IPS DF 4.7 (cell line): ENCODE measurements at regions not wholly inside any gene's neighbourhood (a gene's known extent, or its start where the extent isn't known, plus 50 kb on each side); places are given as distances from the start of the nearest gene placed in this dataset.

Experiments used
- DNase-seq: peaks from one replicate; pipeline ENCODE4 v3.0.0-alpha.2; 2013; ENCODE audit warnings: low spot score; ENCODE audit errors: extremely low read depth

DNA sequence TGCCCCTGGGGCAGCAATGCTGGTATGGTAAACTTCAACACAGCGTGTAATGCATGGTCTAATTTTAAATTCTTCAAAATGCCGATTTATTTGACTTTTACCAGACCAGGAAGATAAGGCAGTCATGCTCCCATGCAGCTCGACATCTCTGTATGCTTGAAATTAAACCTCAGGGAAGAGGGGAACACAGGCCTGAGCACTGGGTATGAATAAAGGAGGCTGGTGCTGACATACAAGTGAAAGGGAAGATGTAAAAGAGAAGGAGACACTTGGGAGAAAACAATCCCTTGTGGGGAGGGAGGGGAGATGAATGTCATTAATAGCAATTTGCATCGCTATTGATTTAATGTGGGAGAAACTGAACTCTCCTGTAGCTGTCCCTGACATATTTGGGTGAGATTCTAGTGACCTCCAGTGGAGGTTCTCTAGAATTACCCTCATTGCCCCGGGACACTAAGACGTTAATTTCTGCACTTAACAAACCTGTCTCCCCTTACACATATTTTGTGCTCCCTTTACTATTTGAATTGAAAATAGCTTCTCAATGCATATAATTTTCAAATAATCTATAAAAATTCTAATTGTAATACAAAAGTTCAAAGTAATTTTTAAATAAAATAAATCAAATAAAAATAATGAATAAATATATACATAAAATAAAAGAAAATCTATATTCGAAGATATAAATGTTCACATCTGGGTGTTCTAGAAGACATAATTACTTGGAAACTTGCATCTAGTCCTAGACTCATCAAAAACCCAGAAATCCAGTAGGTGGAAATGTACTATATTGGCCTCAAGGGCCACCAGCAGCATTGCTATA lies 283.1 kb downstream of the LMX1A start:
- DNase-seq = no peak

DNA sequence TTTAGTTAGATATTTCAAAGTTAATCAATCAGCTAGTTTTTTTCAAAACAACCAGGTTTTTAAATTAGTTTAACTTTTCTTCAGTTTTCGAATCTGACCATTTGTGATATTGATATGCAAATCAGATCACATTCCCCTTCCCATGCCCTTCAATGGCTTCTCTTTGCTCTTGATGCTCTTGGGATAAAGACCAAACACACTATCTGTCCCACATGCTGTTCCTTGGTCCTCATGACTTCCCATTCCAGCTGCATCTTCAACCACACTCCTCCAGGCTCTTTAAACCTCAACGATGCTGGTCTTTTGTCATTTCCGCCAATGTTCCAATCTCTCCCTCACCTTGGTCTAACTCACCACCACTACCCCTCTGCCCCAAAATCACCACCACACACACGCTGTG lies 285.8 kb downstream of the LMX1A start:
- DNase-seq = no peak

DNA sequence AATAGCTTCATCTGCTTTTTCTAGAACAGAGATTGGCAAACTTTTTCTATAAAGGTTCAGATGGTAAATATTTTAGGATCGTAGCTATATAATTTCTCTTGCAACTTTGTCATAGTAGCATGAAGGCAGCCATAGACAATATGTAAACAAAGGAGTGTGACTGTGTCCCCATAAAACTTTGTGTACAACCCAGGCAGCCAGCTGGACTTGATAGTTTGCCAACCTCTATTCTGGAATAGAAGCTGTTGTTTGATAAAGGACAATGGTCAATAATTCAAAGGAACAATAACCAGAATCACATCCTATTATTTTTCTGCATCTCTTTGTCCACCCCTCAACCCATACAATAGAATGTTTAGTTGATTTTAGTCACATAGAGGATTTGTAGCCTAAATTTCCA lies 286.7 kb downstream of the LMX1A start:
- no peak for DNase-seq

DNA sequence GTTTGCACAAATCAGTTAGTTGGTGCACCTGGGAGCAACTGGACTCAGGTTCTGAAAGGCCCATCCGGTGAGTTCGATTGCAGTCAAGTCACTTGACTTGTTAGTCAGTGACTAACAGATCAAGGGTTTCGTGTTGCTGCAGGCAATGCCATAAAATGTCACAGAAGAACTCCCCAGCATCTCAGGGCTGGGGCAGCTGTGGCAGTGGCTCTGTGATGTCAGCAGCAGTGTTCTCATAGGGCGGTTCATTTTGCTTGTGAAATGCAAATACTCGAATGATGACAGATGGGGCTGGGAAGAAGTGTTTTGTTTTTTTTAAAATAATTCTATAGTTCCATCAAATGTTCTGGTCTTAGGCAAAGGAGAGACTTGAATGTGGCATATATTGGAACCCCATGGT lies 287.8 kb downstream of the LMX1A start:
- no peak for DNase-seq

DNA sequence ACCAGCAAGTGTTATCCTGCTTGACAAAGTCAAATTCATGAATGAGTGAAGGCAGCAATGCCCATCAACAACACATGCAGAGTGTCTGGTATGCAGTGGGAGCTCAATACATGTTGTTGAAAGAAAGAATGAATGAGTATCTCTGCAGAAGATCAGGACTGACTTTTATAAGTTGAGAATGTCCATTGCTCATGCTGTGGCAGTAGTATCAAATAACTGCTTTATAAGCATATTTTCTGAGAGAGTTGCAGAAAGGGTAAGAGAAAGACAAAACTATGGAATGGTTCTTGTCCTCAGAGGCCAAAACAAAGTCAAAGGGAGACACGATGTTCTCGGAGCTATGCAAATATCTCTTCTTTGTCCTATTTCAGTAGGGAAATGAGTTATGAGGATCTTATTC lies 288.7 kb downstream of the LMX1A start:
- DNase-seq = no peak

DNA sequence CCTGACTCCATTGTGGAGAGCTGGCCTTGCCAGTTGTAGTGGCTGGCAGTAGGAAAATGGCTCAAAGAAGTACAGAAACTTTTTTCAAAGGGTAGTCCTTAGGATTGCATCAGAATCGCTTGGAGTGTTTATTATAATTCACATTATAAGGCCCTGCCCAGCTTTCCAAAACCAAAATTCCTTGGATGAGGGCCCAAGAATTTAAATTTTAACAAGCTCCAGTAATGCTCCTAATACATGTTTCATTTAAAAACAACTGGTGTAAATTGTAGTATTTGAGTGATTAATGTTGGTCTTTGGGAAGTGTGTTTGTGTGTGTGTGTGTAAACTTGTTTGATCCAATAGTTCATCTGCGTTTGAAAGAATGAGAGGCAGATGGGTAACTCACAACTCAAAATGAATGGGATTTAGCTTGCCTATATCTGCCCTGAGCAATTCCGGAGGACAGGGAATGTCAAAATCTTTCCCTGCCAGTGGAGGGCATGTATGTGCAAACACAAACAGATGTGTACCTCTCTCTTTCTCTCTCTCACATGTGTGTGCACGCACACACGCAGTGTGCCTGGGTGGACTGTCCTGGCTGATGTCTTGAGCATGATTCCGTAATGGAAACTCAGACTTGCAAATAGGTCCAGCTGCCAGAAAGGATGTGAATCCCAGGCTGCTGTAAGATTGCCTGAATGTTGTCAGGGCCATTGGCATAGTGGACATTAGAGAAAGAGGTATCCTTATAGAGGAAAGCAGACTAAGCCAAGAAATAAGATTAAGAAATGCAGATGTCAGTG lies 293.1 kb downstream of the LMX1A start:
- DNase-seq = no peak

DNA sequence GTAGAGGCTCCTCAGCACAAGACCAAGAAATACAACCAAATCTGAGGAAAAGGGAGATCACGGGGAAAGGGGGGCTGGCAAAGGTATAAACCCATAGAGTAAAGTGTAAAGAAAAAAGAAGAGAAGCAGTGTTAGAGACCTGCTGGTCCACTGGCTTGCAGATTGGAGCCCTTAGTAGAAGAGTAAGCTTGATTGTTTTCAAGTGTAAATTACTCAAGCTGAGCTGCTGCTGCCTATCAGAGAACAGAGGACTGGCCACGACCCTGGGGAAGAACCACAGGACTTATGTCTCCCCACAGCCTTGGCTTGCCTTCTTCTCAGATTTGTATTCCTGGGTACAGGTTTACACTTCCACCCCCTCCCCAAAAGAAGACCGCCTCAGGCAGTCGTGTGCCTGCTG lies 294.2 kb downstream of the LMX1A start:
- no peak for DNase-seq

DNA sequence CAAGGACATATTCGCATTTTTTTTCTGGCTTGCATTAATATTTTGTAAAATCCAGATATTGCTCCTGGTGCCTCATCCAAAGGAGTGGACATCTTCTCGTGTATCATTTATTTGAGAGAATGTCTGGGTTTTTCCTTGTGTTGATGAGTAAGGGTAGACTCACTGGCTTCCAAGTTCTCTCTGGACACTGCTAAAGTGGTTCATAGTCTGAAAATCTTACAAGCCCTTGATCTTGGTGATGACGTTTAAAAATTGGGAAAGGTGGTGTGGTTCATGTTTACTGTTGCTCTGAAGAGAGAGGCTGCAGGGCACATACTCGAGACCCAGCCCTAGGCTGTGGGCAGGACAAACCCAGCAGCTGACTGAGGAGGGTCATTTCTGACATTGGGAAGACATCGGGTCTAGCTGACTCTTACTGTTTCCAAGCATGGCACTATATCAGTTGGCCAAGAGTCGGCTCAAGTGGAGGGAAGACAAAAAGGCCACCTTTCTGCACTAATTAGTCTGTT lies 296.2 kb downstream of the LMX1A start:
- DNase-seq = no peak

DNA sequence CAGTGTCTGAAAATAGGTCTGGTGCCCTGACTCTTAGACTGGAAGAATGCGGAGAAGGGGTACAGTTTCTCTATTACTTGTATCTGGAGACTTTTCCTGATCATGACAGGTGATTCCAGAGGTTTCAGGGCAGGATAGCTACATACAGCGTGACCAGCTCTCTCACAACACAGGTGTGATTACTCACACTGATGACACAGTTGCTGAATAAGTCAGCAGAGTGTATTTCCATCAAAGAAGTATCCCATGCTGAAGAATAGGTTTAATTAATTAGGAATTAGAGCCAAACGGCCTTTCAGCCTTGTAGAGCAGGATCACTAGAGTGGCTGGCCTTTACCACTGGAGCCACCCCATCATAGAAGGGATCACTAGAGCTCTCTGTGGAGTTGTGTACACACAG lies 298.6 kb downstream of the LMX1A start:
- DNase-seq = no peak

DNA sequence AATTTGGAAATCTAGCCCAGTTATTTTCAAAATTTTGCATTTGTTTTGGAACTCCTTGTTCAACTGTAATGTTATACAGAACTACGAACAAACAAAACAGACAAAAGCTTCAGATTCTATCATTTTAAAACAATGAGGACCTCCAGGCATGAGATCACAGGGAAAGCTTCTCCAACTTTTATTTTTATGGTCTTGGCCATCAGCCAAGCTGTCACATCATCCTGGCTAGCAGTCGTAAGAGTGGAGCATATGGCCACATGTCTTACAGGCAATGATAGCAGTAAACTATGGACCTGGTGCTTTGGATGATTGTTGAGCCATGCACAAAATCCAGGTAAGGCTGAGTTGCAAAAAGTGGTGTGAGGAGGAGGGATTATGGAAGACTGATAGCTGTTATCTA lies 299.6 kb downstream of the LMX1A start:
- no peak for DNase-seq

DNA sequence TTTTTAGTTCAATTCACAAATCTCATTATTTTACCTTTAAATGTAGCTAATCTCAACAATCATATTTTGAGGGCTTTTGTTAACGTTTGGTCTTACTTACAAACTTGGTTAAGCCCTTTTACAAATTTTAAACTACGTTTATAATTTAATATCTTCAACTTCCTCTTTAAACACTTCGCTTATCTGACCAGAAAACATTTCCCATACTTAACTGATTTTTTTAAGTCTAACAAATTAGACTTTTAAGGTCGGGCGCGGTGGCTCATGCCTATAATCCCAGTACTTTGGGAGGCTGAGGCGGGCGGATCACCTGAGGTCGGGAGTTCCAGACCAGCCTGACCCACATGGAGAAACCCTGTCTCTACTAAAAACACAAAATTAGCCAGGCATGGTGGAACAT lies 300.9 kb downstream of the LMX1A start:
- DNase-seq = no peak

DNA sequence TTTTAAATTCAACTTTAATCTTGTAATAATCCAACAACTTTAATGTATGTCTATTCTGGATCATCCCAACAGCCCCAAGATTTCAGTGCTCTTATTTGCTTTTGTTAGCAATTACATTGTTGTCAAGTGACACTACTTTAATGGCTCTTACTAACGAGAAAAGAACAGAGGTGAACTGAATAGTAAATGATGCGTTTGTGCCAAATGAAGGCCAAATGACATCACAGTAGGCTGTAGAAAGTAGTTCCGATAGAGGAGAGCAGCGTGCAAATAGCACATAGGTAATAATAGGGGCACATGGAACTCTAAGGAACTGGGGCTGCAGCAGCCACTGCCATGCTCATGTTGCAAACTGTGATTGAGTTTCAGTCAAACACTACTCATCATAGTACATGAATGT lies 301.9 kb downstream of the LMX1A start:
- no peak for DNase-seq

DNA sequence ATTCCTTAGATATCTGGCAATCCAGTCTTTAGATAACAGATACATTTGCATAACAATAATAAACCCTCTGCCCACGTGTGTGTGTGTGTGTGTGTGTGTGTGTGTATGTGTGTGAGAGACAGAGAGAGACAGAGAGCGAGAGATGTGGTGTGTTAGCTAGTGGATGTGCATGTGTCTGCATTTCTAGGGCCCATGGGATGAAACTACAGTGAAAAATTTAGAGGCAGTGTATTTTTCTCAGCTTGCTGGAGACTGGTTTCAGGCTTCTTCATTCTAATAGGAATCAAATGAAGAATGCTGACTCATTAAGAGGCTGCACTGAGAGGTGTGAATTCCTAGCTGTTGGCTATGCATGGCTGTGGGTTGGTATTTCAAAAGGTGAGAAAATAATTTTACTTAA lies 303.2 kb downstream of the LMX1A start:
- DNase-seq = no peak

DNA sequence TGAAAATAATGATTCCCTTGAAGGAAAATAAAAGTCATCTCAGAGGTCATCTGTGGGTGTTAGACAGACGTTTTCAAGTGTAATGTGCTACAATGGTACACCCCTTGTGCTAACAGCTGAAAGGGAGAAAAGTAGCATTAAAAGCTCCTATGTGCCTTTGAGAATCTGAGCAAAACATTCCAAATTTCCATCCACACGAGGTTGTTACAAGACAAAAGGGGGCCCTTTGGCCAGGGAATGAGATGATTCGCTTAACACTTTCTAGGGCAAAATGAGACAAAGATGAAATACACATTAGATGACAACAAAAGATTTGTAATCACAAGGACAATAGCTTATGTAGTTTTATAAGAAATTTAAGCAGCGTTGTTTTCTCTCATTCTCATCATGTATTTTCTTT lies 303.6 kb downstream of the LMX1A start:
- no peak for DNase-seq

DNA sequence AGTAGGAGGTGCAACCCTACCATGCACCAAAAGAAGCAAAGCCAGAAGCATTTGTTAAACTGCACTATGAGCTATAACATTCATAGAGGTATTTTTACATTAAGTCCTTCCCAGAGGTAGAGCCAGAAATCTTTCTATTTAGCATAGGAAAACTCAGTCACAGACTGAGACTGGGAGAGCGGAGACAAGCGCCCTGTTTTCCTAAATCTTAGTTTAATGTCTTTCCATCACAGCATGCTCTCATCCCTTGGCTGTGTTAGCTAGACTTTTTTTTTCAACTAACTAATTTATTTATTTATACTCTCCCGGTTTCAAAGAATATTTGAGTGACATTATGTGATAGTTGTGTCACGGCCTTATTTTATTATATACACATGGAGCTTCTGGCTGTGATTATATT lies 304.1 kb downstream of the LMX1A start:
- DNase-seq = no peak

DNA sequence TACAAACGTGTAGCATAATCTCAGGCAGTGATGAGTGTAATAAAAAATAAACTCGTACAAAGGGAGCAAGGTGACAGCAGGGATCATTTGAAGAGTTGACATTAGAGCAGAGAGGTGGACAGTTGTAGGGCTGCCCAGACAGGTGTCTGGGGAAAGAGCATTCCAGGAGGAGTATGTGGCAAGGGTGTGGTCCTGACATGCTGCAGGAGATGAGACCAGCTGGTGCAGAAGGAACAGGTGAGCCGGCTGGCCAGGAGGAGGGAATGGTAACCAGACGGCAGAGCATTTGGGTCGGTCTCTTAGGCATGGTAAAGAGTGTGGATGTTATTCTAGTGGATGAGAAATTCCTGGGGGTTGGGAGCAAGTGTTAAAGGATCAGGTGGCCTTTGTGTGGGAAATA lies 306.3 kb downstream of the LMX1A start:
- DNase-seq = no peak

DNA sequence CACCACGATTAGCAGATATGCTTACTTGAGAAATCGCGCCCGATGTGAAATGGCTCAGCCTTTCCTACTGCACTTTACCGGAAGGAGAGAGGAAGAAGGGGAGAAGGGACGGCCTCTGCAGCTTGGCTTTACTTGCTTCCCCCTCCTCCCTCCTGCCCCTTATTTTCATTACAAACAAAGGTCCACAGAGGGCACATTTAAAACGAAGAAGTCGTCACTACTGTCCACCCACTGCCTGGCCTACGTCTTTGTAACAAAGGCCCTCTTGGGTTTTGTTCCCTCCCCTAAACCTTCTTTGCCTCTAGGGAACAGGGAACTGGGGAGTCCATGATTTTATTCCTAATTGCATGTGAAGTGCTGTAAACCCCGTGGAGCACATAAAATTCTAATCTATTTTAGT lies 308.5 kb downstream of the LMX1A start:
- DNase-seq = no peak

DNA sequence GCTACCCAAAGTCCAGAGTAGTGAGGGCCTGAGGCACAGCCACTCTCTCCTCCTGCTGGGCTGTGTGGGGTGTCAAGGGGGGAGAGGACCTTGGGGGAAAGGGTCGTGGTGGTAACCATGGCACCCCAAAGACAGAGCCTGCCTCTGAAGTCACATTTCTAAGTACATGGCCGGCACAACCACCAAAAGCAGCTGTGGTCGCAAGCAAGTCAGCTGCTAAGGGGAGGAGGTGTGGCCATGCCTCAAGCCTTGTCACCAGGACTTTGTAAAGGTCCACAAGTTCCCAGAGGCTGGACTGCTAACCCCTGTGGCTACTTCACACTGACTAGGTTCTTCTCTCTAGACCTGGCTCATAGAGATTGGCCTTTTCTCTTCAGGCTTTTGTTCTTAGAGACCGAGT lies 310.6 kb downstream of the LMX1A start:
- no peak for DNase-seq

DNA sequence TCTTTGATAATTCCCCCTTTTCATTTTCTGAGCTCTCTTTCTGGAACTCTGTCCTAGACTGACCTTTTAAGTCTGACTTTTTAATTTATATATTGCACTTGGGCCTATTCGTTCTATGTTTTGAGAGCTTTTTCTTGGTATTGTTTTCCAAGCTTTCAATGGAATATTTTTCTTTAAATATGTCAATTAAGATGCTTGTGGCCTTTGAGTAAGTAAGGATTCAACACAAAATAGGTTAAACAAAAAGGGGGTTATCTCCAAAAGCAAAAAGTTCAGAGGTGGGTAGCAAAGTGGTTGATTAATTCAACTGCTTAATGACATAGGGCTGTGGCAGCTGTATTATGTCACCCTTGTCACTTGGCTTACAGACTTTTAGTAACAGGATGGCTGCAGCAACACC lies 315.9 kb downstream of the LMX1A start:
- DNase-seq = no peak

DNA sequence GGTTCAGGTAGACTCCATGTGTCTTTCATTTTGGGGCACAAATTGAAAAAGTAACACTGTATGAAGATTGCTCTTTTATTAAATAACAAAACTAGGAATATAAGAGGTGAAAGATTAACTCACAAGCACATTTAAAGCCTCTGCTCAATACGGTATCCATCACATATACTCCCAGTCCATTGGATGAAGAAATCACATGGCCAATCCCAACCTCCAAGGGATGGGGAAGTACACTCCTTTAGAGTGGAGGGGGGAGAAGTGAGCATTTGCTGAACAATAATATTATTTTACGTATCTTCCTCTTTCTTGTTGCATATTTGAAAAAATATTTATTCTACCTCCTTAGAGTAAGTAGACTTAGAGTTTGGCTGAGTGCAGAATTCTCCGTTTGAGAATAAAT lies 316.5 kb downstream of the LMX1A start:
- DNase-seq = no peak

DNA sequence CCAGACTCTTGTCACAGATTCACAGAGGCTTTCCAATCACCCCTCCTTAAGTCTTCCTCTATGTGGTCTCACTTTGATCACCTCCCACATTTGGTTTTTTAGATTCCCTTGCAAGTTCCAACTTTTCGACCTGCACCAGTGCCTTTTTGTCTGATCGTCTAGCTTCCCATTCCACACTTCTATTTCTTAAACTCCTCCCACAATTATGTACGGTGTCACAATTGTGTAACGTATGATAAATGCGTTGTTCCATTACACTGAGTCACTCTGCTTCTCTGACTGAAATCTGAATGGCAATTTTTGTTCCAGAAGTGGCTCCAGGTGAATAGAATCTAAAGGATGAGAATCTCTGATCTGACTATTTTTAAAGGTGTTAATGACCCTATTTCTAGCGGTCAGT lies 320.1 kb downstream of the LMX1A start:
- no peak for DNase-seq

DNA sequence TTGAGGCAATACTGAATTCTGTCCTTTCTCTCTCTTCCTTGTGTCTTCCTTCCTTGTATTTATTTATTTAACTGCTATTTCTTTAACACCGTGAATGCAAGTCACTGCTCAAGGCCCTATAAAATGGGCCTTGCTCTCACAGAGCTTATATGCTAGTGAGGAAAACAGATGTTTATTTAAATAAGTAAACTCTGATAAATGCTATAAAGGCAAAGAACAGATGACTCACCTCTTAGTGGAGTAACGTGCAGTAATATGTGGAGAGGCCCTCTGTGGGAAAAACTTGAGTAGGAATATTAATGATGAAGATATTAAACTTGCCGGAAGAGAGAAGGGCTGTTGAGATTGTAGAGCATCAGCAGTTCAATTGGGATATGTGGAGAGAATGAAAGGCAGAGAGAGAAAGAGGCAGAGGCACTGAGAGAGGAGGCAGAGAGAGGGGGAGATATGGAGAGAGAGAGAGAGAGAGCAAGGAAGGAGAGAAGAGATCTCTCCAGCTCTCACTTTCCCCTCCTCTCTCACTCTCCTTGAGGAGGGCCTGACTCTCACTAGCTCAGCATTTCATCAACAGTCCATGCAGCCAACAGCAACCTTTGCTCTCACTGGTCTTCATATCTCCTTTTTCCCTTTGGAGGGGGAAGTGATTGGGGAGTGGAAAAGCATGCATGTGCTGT lies 322.2 kb downstream of the LMX1A start:
- DNase-seq = no peak
